Glutamatergic neuron (in vitro differentiated cells): ENCODE measurements at regions not wholly inside any gene's neighbourhood (a gene's known extent, or its start where the extent isn't known, plus 50 kb on each side); places are given as distances from the start of the nearest gene placed in this dataset.

Experiments
- DNase-seq: peaks from one replicate; pipeline ENCODE4 v3.0.0; 2022
- H3K27ac Mint-ChIP-seq: one replicate; pipeline ENCODE4 v1.8.0; 2020; ENCODE audit warnings: mild to moderate bottlenecking, mixed read lengths, inconsistent platforms; ENCODE audit not compliant: unreplicated experiment
- H3K27me3 Mint-ChIP-seq: one replicate; pipeline ENCODE4 v1.8.0; 2020; ENCODE audit warnings: mild to moderate bottlenecking, moderate library complexity, mixed read lengths, inconsistent platforms; ENCODE audit not compliant: unreplicated experiment
- H3K36me3 Mint-ChIP-seq: one replicate; pipeline ENCODE4 v1.8.0; 2020; ENCODE audit warnings: mild to moderate bottlenecking, mixed read lengths, inconsistent platforms; ENCODE audit not compliant: unreplicated experiment
- H3K4me1 Mint-ChIP-seq: one replicate; pipeline ENCODE4 v1.8.0; 2020; ENCODE audit warnings: mild to moderate bottlenecking, low read depth, mixed read lengths, inconsistent platforms; ENCODE audit not compliant: unreplicated experiment
- H3K4me3 Mint-ChIP-seq: one replicate; pipeline ENCODE4 v1.8.0; 2020; ENCODE audit warnings: mild to moderate bottlenecking, mixed read lengths, inconsistent platforms; ENCODE audit not compliant: unreplicated experiment
- H3K9me3 Mint-ChIP-seq: one replicate; pipeline ENCODE4 v1.8.0; 2020; ENCODE audit warnings: mild to moderate bottlenecking, moderate library complexity, mixed read lengths, inconsistent platforms; ENCODE audit not compliant: unreplicated experiment
- CTCF ChIP-seq: fragments of 200-600 bp; sonication (generic); IDR thresholded peaks from one replicate; pipeline ENCODE4 v1.5.0; 2021; ENCODE audit not compliant: partially characterized antibody, unreplicated experiment

GRCh38 chr2:30078521-30078920 is 68.3 kb upstream of the YPEL5 start:
- Mint-ChIP-seq H3K4me1 (no peaks in the 10 kb centered on the region), H3K36me3 (no peaks in the 10 kb centered on the region), H3K27me3 (peaks cover 2% of the 10 kb centered on the region), H3K27ac (no peak overlapping the region), H3K4me3 (no peak overlapping the region), H3K9me3 (peaks cover 2% of the 10 kb centered on the region)
- no peak for TF ChIP-seq CTCF
- no peak for DNase-seq

GRCh38 chr2:30084915-30085314 is 61.9 kb upstream of the YPEL5 start:
- no peak for DNase-seq
- TF ChIP-seq CTCF: no peak
- H3K27me3 Mint-ChIP-seq: peaks cover 2% of the 10 kb centered on the region
- H3K36me3 Mint-ChIP-seq: no peaks in the 10 kb centered on the region
- no peak overlapping the region for H3K27ac Mint-ChIP-seq
- H3K9me3 Mint-ChIP-seq: peaks cover 2% of the 10 kb centered on the region
- H3K4me1 Mint-ChIP-seq: no peaks in the 10 kb centered on the region
- no peak overlapping the region for H3K4me3 Mint-ChIP-seq

- no peak for TF ChIP-seq CTCF
- Mint-ChIP-seq H3K27me3 (peaks cover 4% of the 10 kb centered on the region), H3K4me1 (no peaks in the 10 kb centered on the region), H3K36me3 (no peaks in the 10 kb centered on the region), H3K9me3 (peaks cover 2% of the 10 kb centered on the region), H3K27ac (no peak overlapping the region), H3K4me3 (no peak overlapping the region)
- DNase-seq: no peak
These were observed 57.6 kb upstream of the YPEL5 start for GRCh38 chr2:30089171-30089570.

GRCh38 chr2:30095402-30095801 is 51.4 kb upstream of the YPEL5 start:
- DNase-seq: no peak
- Mint-ChIP-seq H3K9me3 (no peaks in the 10 kb centered on the region), H3K4me3 (no peak overlapping the region), H3K4me1 (no peaks in the 10 kb centered on the region), H3K27me3 (peaks cover 2% of the 10 kb centered on the region), H3K36me3 (no peaks in the 10 kb centered on the region), H3K27ac (no peak overlapping the region)
- no peak for TF ChIP-seq CTCF

- no peak for TF ChIP-seq CTCF
- no peak overlapping the region for H3K27ac Mint-ChIP-seq
These were observed 50.4 kb upstream of the YPEL5 start for GRCh38 chr2:30096451-30096850.

More at GRCh38 chr2:30096451-30096850, 50.4 kb upstream of the YPEL5 start:
- Mint-ChIP-seq H3K4me3 (no peak overlapping the region), H3K27me3 (no peaks in the 10 kb centered on the region), H3K9me3 (no peaks in the 10 kb centered on the region), H3K4me1 (no peaks in the 10 kb centered on the region), H3K36me3 (no peaks in the 10 kb centered on the region)
- DNase-seq: no peak
